Tibial nerve (tissue), 4 donors: ENCODE measurements at regions not wholly inside any gene's neighbourhood (a gene's known extent, or its start where the extent isn't known, plus 50 kb on each side); places are given as distances from the start of the nearest gene placed in this dataset.
"Not testable (repeated sequence)": the region's sequence is repeated elsewhere in the genome, so short reads cannot be mapped to it uniquely, and the experiment has no call there.

Source experiments
- DNase-seq, 2 donors: peaks; one replicate each; pipeline ENCODE4 v3.0.0-alpha.2; 2019; ENCODE audit warnings: low spot score in 2 of 2
- H3K27ac ChIP-seq, 4 donors: fragments of 200-600 bp; sonication (generic) in 3 of 4; one replicate each; pipeline ENCODE4 v1.5.1; 2017 to 2019; ENCODE audit warnings: mild to moderate bottlenecking in 1 of 4
- H3K27me3 ChIP-seq, 2 donors: fragments of 200-600 bp; sonication (generic) in 1 of 2; one replicate each; pipeline versions ENCODE4 v1.5.1 to v1.6.0; 2017 to 2019
- H3K36me3 ChIP-seq, 3 donors: fragments of 200-600 bp; sonication (generic); one replicate each; pipeline ENCODE4 v1.5.1; 2018 to 2019
- H3K4me1 ChIP-seq, 4 donors: fragments of 200-600 bp; sonication (generic) in 3 of 4; one replicate each; pipeline ENCODE4 v1.5.1; 2017 to 2019
- H3K4me3 ChIP-seq, 4 donors: fragments of 200-600 bp; sonication (generic) in 3 of 4; one replicate each; pipeline ENCODE4 v1.5.1; 2017 to 2019; ENCODE audit warnings: mild to moderate bottlenecking in 1 of 4, moderate library complexity in 1 of 4
- H3K9me3 ChIP-seq, 4 donors: fragments of 200-600 bp; sonication (generic) in 3 of 4; one replicate each; pipeline ENCODE4 v1.5.1; 2017 to 2019
- CTCF ChIP-seq, 5 experiments: fragments of 200-600 bp in 3 of 5; fragments of 450-650 bp in 2 of 5; sonication (generic) in 3 of 5; IDR thresholded peaks; one replicate each; pipeline ENCODE4 v1.5.1; 2016 to 2019; ENCODE audit warnings: antibody characterized with exemption in 5 of 5, mild to moderate bottlenecking in 3 of 5, moderate library complexity in 2 of 5
- EP300 ChIP-seq, 2 donors: sonication (generic); formaldehyde crosslinking; IDR thresholded peaks; one replicate each; pipeline ENCODE4 v1.6.1; 2017; ENCODE audit warnings: antibody characterized with exemption in 2 of 2, mild to moderate bottlenecking in 1 of 2
- POLR2A ChIP-seq, 2 donors: fragments of 450-650 bp; IDR thresholded peaks; one replicate each; pipeline ENCODE4 v1.6.1; 2017; ENCODE audit warnings: antibody characterized with exemption in 2 of 2, mild to moderate bottlenecking in 2 of 2, moderate library complexity in 2 of 2
- WGBS, 2 donors: methylation state at CpG; one replicate each; pipeline ENCODE4 v1.1.5; 2018; 5-methylcytosine and 5-hydroxymethylcytosine counted together

- Histone ChIP-seq H3K27ac (no peak overlapping the region), H3K27me3 (no peaks in the 10 kb centered on the region), H3K4me1 (no peaks in the 10 kb centered on the region), H3K9me3 (peaks cover 0 to 13% (median 0%) of the 10 kb centered on the region in 4 donors), H3K36me3 (no peaks in the 10 kb centered on the region), H3K4me3 (no peak overlapping the region)
- 65 to 79% methylated on average over 13 of the region's 13 CpGs for WGBS, 2 donors
- DNase-seq: no peak
- TF ChIP-seq POLR2A (IDR thresholded peaks at IDR 0.05) (no peak), CTCF (IDR thresholded peaks at IDR 0.05) (no peak), EP300 (IDR thresholded peaks at IDR 0.05) (no peak)
Observed at GRCh38 chr6:106782536-106783285, 153.3 kb downstream of the QRSL1 start.

- not testable (repeated sequence) for H3K4me1 ChIP-seq, H3K4me3 ChIP-seq
Observed at GRCh38 chr6:106779552-106779951, 150.2 kb downstream of the QRSL1 start.

GRCh38 chr6:106778943-106779342 lies 149.6 kb downstream of the QRSL1 start:
- H3K9me3 ChIP-seq: peaks cover 0 to 13% (median 0%) of the 10 kb centered on the region in 4 donors
- 93 to 98% methylated on average over 2 of the region's 2 CpGs for WGBS, 2 donors
- H3K36me3 ChIP-seq: no peaks in the 10 kb centered on the region
- no peak for TF ChIP-seq POLR2A (IDR thresholded peaks at IDR 0.05)
- TF ChIP-seq CTCF (IDR thresholded peaks at IDR 0.05): no peak
- no peak for TF ChIP-seq EP300 (IDR thresholded peaks at IDR 0.05)
- H3K27me3 ChIP-seq: no peaks in the 10 kb centered on the region
- H3K27ac ChIP-seq: no peak overlapping the region
- no peaks in the 10 kb centered on the region for H3K4me1 ChIP-seq
- H3K4me3 ChIP-seq: no peak overlapping the region
- DNase-seq: no peak

More at GRCh38 chr6:106779552-106779951, 150.2 kb downstream of the QRSL1 start:
- not testable (repeated sequence) for H3K27me3 ChIP-seq, DNase-seq, H3K27ac ChIP-seq, H3K36me3 ChIP-seq
- H3K9me3 ChIP-seq: peaks cover 0 to 13% (median 0%) of the 10 kb centered on the region in 4 donors

- peaks cover 0 to 21% (median 0%) of the 10 kb centered on the region in 4 donors for H3K9me3 ChIP-seq
- H3K27ac ChIP-seq: no peak overlapping the region
- no peaks in the 10 kb centered on the region for H3K27me3 ChIP-seq
- H3K4me3 ChIP-seq: no peak overlapping the region
- 48 to 56% methylated on average over 8 of the region's 8 CpGs for WGBS, 2 donors
- no peaks in the 10 kb centered on the region for H3K36me3 ChIP-seq
- DNase-seq: no peak
- TF ChIP-seq POLR2A (IDR thresholded peaks at IDR 0.05): no peak
- TF ChIP-seq CTCF (IDR thresholded peaks at IDR 0.05): no peak
- TF ChIP-seq EP300 (IDR thresholded peaks at IDR 0.05): no peak
- H3K4me1 ChIP-seq: no peaks in the 10 kb centered on the region
Observed at GRCh38 chr6:106773996-106774629, 144.7 kb downstream of the QRSL1 start.

GRCh38 chr6:106773522-106773921 lies 144.1 kb downstream of the QRSL1 start:
- Histone ChIP-seq H3K36me3 (no peaks in the 10 kb centered on the region), H3K9me3 (peaks cover 0 to 20% (median 0%) of the 10 kb centered on the region in 4 donors), H3K4me3 (no peak overlapping the region), H3K27ac (no peak overlapping the region), H3K27me3 (no peaks in the 10 kb centered on the region), H3K4me1 (no peaks in the 10 kb centered on the region)
- no peak for DNase-seq
- 19 to 35% methylated on average over 3 of the region's 3 CpGs for WGBS, 2 donors
- TF ChIP-seq POLR2A (IDR thresholded peaks at IDR 0.05) (no peak), CTCF (IDR thresholded peaks at IDR 0.05) (no peak), EP300 (IDR thresholded peaks at IDR 0.05) (no peak)
